ENCODE measurements at regions not wholly inside any gene's neighbourhood (a gene's known extent, or its start where the extent isn't known, plus 50 kb on each side); places are given as distances from the start of the nearest gene placed in this dataset.

DNA sequence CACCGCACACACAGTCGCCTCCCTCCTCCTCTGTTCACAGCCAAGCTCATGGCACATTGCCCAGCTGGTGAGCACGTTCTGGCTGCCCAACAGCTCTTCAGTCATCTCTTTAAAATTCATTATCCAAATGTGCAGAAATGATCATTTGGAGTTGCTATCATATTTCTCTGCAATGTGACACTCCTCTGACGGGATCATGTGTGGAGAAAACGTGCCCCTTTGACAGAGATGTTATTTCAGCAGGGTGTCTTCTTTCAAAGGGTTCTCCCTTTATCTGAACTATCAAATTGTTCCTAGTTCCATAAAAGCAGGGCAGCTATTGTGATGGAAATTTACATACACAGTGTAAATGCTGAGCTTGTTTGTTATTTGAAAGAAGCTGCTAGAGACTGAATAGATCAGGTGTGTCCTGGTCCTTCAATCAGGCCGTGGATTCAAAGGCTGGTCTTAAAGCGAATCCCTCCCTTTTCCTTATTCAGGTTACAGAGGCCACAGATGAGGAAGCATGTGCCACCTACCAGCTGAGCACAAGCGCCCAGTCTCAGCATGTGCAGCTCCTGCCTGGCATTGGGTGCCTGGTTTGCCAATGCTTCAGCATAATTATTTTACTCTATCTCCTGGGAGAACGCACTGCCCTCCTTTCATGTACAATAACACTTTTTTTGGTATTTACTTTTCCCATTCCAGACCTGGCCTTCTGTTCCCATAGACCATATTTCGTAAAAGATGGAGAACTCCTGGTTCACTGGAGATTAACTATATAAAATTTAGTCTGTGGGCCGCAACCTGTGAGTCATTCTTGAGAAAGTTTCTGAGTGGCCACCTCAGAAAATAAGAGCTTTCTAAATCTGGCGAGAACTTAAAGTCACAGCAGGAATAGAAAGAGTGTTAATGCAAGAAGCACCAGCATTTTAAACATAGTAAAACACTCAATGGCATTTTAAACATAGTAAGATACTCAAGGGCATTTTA is 433.7 kb downstream of the ENC1 start:
- TF ChIP-seq POLR2AphosphoS5 (IDR thresholded peaks at IDR 0.05; ENCODE audit: insufficient read depth, low read depth, low read length) = no peak
- TF ChIP-seq, protein P1, sequence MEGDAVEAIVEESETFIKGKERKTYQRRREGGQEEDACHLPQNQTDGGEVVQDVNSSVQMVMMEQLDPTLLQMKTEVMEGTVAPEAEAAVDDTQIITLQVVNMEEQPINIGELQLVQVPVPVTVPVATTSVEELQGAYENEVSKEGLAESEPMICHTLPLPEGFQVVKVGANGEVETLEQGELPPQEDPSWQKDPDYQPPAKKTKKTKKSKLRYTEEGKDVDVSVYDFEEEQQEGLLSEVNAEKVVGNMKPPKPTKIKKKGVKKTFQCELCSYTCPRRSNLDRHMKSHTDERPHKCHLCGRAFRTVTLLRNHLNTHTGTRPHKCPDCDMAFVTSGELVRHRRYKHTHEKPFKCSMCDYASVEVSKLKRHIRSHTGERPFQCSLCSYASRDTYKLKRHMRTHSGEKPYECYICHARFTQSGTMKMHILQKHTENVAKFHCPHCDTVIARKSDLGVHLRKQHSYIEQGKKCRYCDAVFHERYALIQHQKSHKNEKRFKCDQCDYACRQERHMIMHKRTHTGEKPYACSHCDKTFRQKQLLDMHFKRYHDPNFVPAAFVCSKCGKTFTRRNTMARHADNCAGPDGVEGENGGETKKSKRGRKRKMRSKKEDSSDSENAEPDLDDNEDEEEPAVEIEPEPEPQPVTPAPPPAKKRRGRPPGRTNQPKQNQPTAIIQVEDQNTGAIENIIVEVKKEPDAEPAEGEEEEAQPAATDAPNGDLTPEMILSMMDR (IDR thresholded peaks at IDR 0.05; ENCODE audit: extremely low read depth in 1 of 2, insufficient read depth in 1 of 2, low read depth in 1 of 2, low read length in 2 of 2) = no peak

Data from endothelial cell of umbilical vein (primary cell).